ENCODE measurements at regions not wholly inside any gene's neighbourhood (a gene's known extent, or its start where the extent isn't known, plus 50 kb on each side); places are given as distances from the start of the nearest gene placed in this dataset.

DNA sequence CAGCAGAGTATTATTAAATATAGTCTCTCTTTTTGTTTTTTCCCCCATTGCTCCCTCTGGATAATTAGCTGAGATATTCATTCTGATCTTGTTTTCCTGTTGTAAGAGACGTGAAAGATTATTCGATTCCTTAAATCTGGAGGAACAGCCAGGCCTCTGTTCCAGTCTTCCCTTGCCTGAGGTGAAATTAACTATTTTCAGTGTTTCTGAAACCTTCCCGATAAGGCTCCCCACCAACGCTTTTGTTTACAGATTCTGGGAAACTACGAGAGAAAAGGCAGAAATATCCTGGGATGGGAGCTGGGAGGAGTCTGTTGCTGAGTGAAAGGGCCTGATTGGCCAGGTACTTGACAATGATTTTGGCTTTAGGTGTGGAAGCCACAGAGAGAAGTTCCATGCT lies 63.6 kb upstream of the AGR3 start:
- no peak for TF ChIP-seq ZNF274 (IDR thresholded peaks at IDR 0.05; ENCODE audit: borderline replicate concordance, extremely low read depth, low read length)
- TF ChIP-seq TAF1 (IDR thresholded peaks at IDR 0.05; ENCODE audit: low read depth, low read length), result no peak
- no peak for TF ChIP-seq EZH2 (IDR thresholded peaks at IDR 0.05; ENCODE audit: low read depth, low read length, severe bottlenecking)
- no peak for TF ChIP-seq BACH1 (IDR thresholded peaks at IDR 0.05; ENCODE audit: low read length)
- no peak for TF ChIP-seq POLR2A (IDR thresholded peaks at IDR 0.05; ENCODE audit: control extremely low read depth in 1 of 2, low read depth in 2 of 2, low read length in 2 of 2)
- TF ChIP-seq, protein P1, sequence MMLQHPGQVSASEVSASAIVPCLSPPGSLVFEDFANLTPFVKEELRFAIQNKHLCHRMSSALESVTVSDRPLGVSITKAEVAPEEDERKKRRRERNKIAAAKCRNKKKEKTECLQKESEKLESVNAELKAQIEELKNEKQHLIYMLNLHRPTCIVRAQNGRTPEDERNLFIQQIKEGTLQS (IDR thresholded peaks at IDR 0.05; ENCODE audit: insufficient read depth, low read depth, low read length), result no peak
- no peak for TF ChIP-seq EP300 (IDR thresholded peaks at IDR 0.05; ENCODE audit: borderline replicate concordance in 1 of 2, low read depth in 2 of 2, low read length in 2 of 2)
- TF ChIP-seq, protein P2, sequence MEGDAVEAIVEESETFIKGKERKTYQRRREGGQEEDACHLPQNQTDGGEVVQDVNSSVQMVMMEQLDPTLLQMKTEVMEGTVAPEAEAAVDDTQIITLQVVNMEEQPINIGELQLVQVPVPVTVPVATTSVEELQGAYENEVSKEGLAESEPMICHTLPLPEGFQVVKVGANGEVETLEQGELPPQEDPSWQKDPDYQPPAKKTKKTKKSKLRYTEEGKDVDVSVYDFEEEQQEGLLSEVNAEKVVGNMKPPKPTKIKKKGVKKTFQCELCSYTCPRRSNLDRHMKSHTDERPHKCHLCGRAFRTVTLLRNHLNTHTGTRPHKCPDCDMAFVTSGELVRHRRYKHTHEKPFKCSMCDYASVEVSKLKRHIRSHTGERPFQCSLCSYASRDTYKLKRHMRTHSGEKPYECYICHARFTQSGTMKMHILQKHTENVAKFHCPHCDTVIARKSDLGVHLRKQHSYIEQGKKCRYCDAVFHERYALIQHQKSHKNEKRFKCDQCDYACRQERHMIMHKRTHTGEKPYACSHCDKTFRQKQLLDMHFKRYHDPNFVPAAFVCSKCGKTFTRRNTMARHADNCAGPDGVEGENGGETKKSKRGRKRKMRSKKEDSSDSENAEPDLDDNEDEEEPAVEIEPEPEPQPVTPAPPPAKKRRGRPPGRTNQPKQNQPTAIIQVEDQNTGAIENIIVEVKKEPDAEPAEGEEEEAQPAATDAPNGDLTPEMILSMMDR (IDR thresholded peaks at IDR 0.05; ENCODE audit: control extremely low read depth in 1 of 3, insufficient read depth in 1 of 3, low read depth in 1 of 3, low read length in 3 of 3), result no peak
- no peak for TF ChIP-seq HDAC2 (IDR thresholded peaks at IDR 0.05; ENCODE audit: borderline replicate concordance in 1 of 2, low read depth in 2 of 2, low read length in 2 of 2)
- no peak for TF ChIP-seq SIX5 (IDR thresholded peaks at IDR 0.05; ENCODE audit: low read depth, low read length)
- no peak for TF ChIP-seq RNF2 (IDR thresholded peaks at IDR 0.05; ENCODE audit: borderline replicate concordance, low read depth, low read length, missing control alignments, poor library complexity, severe bottlenecking)
- TF ChIP-seq CBX8 (IDR thresholded peaks at IDR 0.05; ENCODE audit: borderline replicate concordance, low read depth, low read length), result no peak
